ENCODE measurements at regions not wholly inside any gene's neighbourhood (a gene's known extent, or its start where the extent isn't known, plus 50 kb on each side); places are given as distances from the start of the nearest gene placed in this dataset.

DNA sequence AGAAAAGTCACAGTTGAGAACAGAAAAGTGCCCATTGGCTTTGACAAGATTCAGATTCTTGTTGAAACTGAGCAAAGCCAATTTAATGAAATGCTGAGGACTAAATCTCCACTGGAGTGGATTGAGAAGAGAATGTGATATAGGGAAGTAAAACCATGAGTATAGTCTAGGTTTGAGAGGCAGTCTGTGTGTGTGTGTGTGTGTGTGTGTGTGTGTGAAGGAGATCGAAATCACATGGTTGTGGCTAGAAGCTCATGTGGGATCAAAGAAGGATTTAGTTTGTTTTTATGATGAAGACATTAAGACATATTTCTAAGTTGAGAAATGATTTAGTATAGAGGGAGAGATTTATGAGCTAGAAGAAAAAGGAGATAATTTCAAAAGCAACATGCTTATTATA, 275.7 kb upstream of the DAB2 start:
- DNase-seq (ENCODE audit: low read depth): peak; percentile 8
- H3K4me3 ChIP-seq (ENCODE audit: low read depth, low read length): no peak overlapping the region
- TF ChIP-seq, protein P1, sequence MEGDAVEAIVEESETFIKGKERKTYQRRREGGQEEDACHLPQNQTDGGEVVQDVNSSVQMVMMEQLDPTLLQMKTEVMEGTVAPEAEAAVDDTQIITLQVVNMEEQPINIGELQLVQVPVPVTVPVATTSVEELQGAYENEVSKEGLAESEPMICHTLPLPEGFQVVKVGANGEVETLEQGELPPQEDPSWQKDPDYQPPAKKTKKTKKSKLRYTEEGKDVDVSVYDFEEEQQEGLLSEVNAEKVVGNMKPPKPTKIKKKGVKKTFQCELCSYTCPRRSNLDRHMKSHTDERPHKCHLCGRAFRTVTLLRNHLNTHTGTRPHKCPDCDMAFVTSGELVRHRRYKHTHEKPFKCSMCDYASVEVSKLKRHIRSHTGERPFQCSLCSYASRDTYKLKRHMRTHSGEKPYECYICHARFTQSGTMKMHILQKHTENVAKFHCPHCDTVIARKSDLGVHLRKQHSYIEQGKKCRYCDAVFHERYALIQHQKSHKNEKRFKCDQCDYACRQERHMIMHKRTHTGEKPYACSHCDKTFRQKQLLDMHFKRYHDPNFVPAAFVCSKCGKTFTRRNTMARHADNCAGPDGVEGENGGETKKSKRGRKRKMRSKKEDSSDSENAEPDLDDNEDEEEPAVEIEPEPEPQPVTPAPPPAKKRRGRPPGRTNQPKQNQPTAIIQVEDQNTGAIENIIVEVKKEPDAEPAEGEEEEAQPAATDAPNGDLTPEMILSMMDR (IDR thresholded peaks at IDR 0.05; ENCODE audit: insufficient read depth, low read depth, low read length): no peak

DNA sequence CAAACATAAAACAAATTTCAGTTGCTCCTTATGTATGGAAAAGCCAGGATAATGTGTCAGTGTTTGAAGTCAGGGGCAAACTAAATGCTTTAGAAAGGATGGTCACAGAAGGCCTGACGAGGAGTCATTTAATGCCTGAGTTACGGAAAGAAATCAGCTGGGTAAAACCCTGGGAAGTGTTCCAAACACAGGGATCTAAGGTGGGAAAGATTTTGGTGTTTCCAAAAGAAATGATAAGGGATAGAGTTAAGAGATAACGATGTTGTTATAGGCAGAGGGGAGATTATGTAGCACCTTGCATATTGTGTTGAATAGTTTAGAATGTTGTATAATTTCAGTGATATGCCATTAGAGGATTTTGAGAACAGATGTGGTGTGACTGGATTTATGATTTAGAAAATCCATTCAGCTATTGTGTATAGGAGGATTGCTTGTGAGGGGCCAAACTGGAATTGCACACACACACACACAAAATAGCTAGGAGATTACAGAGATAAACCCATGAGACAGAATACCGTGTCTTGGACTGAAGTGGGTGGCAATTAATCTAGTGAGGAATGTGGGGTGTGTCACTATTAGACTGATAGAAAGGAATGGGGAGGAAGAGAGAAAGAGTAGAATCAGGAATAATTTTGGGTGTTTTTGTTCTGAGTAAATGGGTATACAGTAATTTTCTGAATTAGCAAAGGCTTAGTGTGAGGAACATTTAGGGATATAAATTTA, 274.2 kb upstream of the DAB2 start:
- H3K4me3 ChIP-seq (ENCODE audit: low read depth, low read length): no peak overlapping the region
- DNase-seq (ENCODE audit: low read depth): no peak
- TF ChIP-seq, protein P1 (IDR thresholded peaks at IDR 0.05; ENCODE audit: insufficient read depth, low read depth, low read length): no peak

DNA sequence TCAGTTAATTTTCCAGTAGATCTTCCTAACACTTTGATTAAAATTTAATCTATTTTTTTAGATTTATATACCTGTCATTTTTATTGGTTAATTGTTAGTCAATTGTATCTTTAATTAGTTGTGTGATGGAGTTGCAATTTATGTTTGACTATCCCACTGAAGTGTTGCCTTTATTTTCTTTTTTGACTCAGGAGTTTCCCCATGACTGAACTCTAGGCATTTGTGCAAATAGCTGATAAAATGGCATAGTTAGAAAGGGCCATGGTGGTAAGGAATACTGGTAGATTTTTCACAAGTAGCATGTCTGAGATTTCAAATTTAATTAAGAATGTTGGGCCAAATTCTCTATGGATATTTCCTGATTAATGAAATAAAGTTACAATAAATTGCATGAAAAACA, 273.1 kb upstream of the DAB2 start:
- no peak for DNase-seq (ENCODE audit: low read depth)

DNA sequence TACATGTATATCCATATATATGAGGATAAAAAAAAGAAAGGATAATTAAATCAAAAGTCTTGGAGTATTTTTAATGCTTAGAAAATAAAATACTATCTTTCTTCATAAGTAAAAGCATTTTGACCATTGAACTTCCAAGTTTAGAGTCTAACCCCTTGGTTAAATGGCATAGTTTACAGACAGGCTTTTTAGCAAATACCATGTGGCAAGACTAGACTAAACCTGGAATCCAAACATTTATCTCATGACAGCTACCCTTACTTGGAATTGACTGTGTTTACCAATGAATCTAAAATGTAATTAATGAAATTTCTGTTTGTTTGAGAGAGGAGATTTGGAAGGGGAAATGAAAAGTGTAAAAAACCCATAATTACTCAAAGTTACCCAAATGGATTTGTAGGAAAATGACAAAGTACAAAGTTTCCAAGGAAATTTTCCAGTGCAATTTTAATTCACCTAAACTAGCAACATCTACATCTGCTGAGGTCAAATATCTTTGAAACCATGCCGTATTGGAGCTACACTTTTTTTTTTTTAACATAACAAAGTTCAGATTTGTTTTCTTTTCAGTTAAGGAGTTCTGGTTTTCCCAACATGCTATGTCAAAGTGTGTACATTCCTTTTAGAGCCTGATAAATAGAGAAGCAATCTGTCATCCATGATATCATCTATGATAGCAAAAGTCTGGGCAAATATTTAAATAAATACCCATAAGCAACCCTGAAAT, 272.1 kb upstream of the DAB2 start:
- TF ChIP-seq, protein P1 (IDR thresholded peaks at IDR 0.05; ENCODE audit: insufficient read depth, low read depth, low read length): no peak
- peak; percentile 58 for DNase-seq (ENCODE audit: low read depth)
- no peak overlapping the region for H3K4me3 ChIP-seq (ENCODE audit: low read depth, low read length)

More for the DNA sequence above, 273.1 kb upstream of the DAB2 start:
- no peak overlapping the region for H3K4me3 ChIP-seq (ENCODE audit: low read depth, low read length)
- TF ChIP-seq, protein P1 (IDR thresholded peaks at IDR 0.05; ENCODE audit: insufficient read depth, low read depth, low read length): no peak

DNA sequence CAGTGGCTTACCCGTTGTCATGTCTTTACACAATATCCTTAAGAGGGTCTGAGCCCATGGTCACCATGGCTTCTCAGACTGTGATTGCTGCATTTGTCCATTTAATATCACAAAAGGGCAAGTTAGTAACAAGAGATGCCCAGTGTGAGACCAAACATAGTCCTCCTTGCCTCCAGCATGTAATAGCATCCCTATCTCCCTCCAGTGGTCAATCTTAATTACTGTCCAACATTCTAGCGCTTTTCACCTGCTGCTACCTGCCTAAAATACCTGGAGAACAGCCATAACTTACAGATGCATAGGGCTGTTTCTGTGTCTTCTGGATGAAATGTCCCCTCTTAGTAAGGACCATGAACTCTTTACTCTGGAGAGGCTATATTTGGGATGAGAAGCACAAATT, 267.2 kb upstream of the DAB2 start:
- no peak overlapping the region for H3K4me3 ChIP-seq (ENCODE audit: low read depth, low read length)
- TF ChIP-seq, protein P1 (IDR thresholded peaks at IDR 0.05; ENCODE audit: insufficient read depth, low read depth, low read length): no peak
- DNase-seq (ENCODE audit: low read depth): no peak

DNA sequence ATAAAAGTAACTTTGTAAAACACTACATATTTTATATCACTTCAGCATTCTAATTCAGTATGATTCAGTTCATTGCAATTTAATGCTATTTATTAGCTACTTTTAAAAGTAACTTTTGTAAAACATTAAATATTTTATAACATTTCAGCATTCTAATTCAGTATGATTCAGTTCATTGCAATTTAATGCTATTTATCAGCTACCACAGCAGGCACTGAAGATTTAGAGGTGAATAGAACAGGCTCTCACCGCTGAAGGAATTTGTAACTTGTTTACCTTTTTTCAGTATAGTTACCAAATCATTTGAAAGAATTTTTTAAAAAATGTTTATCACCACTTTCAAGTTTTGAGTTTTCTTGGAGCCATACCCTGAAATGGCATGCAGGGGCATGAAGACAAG, 266.4 kb upstream of the DAB2 start:
- no peak overlapping the region for H3K4me3 ChIP-seq (ENCODE audit: low read depth, low read length)
- TF ChIP-seq, protein P1 (IDR thresholded peaks at IDR 0.05; ENCODE audit: insufficient read depth, low read depth, low read length): no peak
- DNase-seq (ENCODE audit: low read depth): no peak
